Duodenal mucosa (tissue), 2 donors: ENCODE measurements at regions not wholly inside any gene's neighbourhood (a gene's known extent, or its start where the extent isn't known, plus 50 kb on each side); places are given as distances from the start of the nearest gene placed in this dataset.
"Not testable (repeated sequence)": the region's sequence is repeated elsewhere in the genome, so short reads cannot be mapped to it uniquely, and the experiment has no call there.

Experiments used
- H3K27ac ChIP-seq: one replicate; pipeline ENCODE4 v1.7.0; 2013; ENCODE audit warnings: low read depth, low read length
- H3K27me3 ChIP-seq, 2 donors: one replicate each; pipeline ENCODE4 v1.7.0; 2013; ENCODE audit warnings: low read length in 2 of 2, control low read depth in 1 of 2; ENCODE audit not compliant: insufficient read depth in 2 of 2, control insufficient read depth in 1 of 2
- H3K36me3 ChIP-seq, 2 donors: one replicate each; pipeline ENCODE4 v1.7.0; 2013; ENCODE audit warnings: low read length in 2 of 2, control low read depth in 1 of 2; ENCODE audit not compliant: insufficient read depth in 2 of 2, control insufficient read depth in 1 of 2
- H3K4me1 ChIP-seq, 2 donors: one replicate each; pipeline ENCODE4 v1.7.0; 2013; ENCODE audit warnings: low read length in 2 of 2, control low read depth in 1 of 2; ENCODE audit not compliant: insufficient read depth in 2 of 2, control insufficient read depth in 1 of 2
- H3K4me3 ChIP-seq, 2 donors: one replicate each; pipeline ENCODE4 v1.7.0; 2013; ENCODE audit warnings: low read length in 2 of 2, low read depth in 1 of 2
- H3K9ac ChIP-seq, 2 donors: one replicate each; pipeline ENCODE4 v1.7.0; 2013; ENCODE audit warnings: low read length in 2 of 2, low read depth in 1 of 2
- H3K9me3 ChIP-seq, 2 donors: one replicate each; pipeline ENCODE4 v1.7.0; 2013; ENCODE audit warnings: low read length in 2 of 2, control low read depth in 1 of 2; ENCODE audit not compliant: control insufficient read depth in 1 of 2

DNA sequence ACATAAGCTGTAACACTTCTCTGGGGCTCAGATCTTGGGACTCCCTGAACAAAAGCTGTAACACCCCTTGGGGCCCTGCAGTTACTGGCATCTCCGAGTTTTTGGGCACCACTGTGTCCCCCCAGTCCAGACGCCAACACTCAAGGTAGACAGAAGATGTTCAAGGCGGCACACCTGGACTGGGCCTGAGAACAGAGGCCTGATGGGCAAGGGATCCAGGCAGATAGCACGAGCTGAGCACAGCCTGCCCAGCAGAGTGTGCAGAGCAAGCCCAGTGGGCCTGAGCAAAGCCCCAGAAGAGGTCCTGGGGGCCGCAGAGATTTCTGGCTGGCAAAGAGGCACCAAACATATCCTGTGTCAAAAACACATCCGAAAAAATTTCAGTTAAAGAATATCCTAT lies 1163.3 kb upstream of the PRR20A start:
- peaks cover 4 to 6% of the 10 kb centered on the region in 2 donors for H3K9me3 ChIP-seq
- no peaks in the 10 kb centered on the region for H3K4me1 ChIP-seq
- H3K9ac ChIP-seq: no peak overlapping the region
- H3K4me3 ChIP-seq: no peak overlapping the region
- H3K27ac ChIP-seq: no peak overlapping the region
- H3K36me3 ChIP-seq: no peaks in the 10 kb centered on the region
- H3K27me3 ChIP-seq: no peaks in the 10 kb centered on the region

- H3K27ac ChIP-seq: no peak overlapping the region
- H3K9me3 ChIP-seq: peaks cover 5 to 6% of the 10 kb centered on the region in 2 donors
- H3K36me3 ChIP-seq: no peaks in the 10 kb centered on the region
- no peaks in the 10 kb centered on the region for H3K27me3 ChIP-seq
- no peaks in the 10 kb centered on the region for H3K4me1 ChIP-seq
- no peak overlapping the region for H3K4me3 ChIP-seq
- H3K9ac ChIP-seq: no peak overlapping the region
Measured at GRCh38 chr13:55981381-55981780, 1159.3 kb upstream of the PRR20A start.

DNA sequence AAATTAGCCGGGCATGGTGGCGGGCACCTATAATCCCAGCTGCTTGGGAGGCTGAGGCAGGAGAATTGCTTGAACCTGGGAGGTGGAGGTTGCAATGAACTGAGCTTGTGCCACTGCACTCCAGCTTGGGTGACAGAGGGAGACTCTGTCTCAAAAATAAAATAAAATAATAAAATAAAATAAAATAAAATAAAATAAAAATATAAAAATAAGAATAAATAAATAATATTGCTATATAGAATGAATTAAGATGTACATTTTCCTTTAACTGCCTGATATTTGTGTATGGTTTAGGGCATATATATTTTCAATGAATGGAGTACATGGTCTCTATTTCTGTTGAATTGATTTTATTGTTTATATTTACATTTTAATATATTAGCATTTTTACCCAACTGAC lies 1156.7 kb upstream of the PRR20A start:
- H3K9ac ChIP-seq, H3K27ac ChIP-seq, H3K4me1 ChIP-seq, H3K4me3 ChIP-seq, H3K9me3 ChIP-seq, H3K36me3 ChIP-seq, H3K27me3 ChIP-seq: not testable (repeated sequence)

DNA sequence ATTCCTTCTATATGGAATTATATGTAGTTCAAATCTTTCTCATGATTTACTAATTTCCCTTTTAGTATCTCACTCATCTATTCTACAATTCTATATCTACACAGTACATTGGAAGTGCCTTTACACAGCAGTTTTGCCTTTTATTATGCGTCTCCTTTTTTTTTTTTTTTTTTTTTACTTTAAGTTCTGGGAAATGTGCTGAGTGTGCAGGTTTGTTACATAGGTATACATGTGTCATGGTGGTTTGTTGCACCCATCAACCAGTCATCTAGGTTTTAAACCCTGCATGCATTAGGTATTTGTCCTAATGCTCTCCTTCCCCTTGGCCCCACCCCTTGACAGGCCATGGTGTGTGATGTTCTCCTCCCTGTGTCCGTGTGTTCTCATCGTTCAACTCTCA lies 1150.1 kb upstream of the PRR20A start:
- H3K4me1 ChIP-seq: no peaks in the 10 kb centered on the region
- H3K27me3 ChIP-seq: no peaks in the 10 kb centered on the region
- H3K9ac ChIP-seq: no peak overlapping the region
- H3K36me3 ChIP-seq: no peaks in the 10 kb centered on the region
- no peak overlapping the region for H3K27ac ChIP-seq
- H3K9me3 ChIP-seq: peaks cover 5% of the 10 kb centered on the region in 2 donors
- no peak overlapping the region for H3K4me3 ChIP-seq

- H3K36me3 ChIP-seq: no peaks in the 10 kb centered on the region
- H3K27ac ChIP-seq: no peak overlapping the region
- H3K4me3 ChIP-seq: no peak overlapping the region
- H3K9ac ChIP-seq: no peak overlapping the region
- H3K27me3 ChIP-seq: no peaks in the 10 kb centered on the region
- no peaks in the 10 kb centered on the region for H3K4me1 ChIP-seq
- H3K9me3 ChIP-seq: peaks cover 2 to 5% of the 10 kb centered on the region in 2 donors
Measured at GRCh38 chr13:55991666-55992065, 1149.1 kb upstream of the PRR20A start.

- Histone ChIP-seq H3K27ac (no peak overlapping the region), H3K4me3 (no peak overlapping the region), H3K9ac (no peak overlapping the region), H3K27me3 (no peaks in the 10 kb centered on the region), H3K4me1 (no peaks in the 10 kb centered on the region), H3K9me3 (peaks cover 2 to 5% of the 10 kb centered on the region in 2 donors), H3K36me3 (no peaks in the 10 kb centered on the region)
Measured at GRCh38 chr13:55992145-55992544, 1148.6 kb upstream of the PRR20A start.

DNA sequence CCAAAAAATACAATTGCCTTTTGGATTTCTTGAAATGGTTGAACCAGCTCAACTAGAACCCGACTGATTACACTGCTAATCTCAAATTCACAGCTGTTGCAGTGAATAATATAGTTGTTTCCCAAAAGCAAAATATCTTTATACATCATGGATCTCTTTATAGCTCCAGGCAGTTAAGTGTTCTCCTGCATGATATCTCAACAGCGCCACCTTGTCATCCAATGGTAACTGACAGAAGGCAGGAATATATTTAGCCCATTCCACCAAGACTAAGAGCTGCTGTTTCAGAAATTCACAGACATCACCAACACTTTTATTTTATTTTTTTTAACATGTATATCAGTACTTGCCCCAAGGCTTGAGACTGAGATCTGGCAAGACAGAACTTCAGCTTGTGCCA lies 1141.0 kb upstream of the PRR20A start:
- Histone ChIP-seq H3K27ac (no peak overlapping the region), H3K9me3 (peaks cover 7 to 21% of the 10 kb centered on the region in 2 donors), H3K4me1 (no peaks in the 10 kb centered on the region), H3K27me3 (no peaks in the 10 kb centered on the region), H3K4me3 (no peak overlapping the region), H3K36me3 (no peaks in the 10 kb centered on the region), H3K9ac (no peak overlapping the region)

DNA sequence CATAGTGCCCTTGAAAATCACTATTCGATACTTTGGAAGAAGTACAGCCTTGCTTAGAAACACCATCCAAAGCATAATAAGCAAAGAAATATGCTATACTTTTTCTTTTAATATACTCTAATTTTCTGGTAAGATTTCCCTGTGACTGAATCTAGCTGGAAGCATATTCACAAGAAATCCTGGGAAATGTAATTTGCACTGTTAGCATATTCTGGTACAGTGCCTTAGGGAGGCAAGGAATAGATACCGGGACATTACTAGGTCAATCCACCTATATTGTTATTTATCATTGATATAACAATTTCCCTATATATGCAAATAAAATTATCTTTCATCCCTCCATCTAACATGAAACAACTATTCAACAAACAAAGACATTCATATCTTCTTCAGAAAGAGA lies 1131.3 kb upstream of the PRR20A start:
- Histone ChIP-seq H3K4me1 (no peaks in the 10 kb centered on the region), H3K36me3 (no peaks in the 10 kb centered on the region)

DNA sequence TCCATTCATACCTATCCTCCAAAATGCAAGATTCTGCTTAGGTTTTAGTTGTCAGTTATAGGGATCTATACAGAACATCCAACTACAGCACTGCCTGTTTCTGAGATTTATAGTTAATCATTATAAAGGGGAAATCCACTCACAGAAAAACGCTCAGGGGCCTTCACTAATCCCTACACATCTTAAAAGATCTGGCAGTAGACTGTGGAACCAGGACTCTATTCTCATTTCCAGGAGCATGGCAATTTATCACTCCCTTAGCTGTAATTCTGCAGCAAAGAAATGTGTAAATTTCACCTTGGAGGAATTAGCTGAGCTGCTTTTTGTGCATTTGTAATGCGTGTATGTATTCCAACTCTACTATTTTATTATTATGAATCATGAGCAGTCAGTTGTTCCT lies 1128.1 kb upstream of the PRR20A start:
- H3K4me1 ChIP-seq: no peaks in the 10 kb centered on the region
- no peaks in the 10 kb centered on the region for H3K36me3 ChIP-seq
- peaks cover 0 to 2% of the 10 kb centered on the region in 2 donors for H3K9me3 ChIP-seq
- no peak overlapping the region for H3K4me3 ChIP-seq
- H3K9ac ChIP-seq: no peak overlapping the region
- no peak overlapping the region for H3K27ac ChIP-seq
- no peaks in the 10 kb centered on the region for H3K27me3 ChIP-seq

More for the DNA sequence above, 1131.3 kb upstream of the PRR20A start:
- Histone ChIP-seq H3K4me3 (no peak overlapping the region), H3K9ac (no peak overlapping the region), H3K9me3 (peaks cover under 1 to 11% of the 10 kb centered on the region in 2 donors), H3K27me3 (no peaks in the 10 kb centered on the region), H3K27ac (no peak overlapping the region)

- Histone ChIP-seq H3K9ac (no peak overlapping the region), H3K27ac (no peak overlapping the region), H3K4me3 (no peak overlapping the region), H3K36me3 (no peaks in the 10 kb centered on the region), H3K27me3 (no peaks in the 10 kb centered on the region), H3K4me1 (no peaks in the 10 kb centered on the region), H3K9me3 (peaks cover 15 to 24% of the 10 kb centered on the region in 2 donors)
Measured at GRCh38 chr13:56015919-56016318, 1124.8 kb upstream of the PRR20A start.

DNA sequence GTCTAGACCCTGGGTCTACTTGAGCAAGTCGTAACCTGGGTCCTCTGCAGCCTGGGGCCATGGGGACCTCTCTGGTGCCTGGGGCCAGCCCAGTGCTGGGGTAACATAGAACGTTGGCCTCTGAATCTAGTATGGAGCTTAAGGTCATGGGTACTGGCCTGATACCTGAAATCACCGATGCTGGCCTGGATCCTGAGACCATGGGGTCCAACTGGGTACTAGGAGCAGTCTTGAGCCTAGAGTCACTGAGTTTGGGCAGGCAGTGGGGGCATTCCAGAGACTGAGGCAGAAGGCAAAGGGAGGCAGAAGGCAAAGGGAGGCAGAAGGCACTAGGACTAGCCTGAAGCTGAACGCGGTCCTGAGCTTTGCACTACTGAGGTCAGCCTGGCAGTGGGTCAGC lies 1121.1 kb upstream of the PRR20A start:
- no peak overlapping the region for H3K9ac ChIP-seq

More for the DNA sequence above, 1121.1 kb upstream of the PRR20A start:
- Histone ChIP-seq H3K27me3 (no peaks in the 10 kb centered on the region), H3K4me1 (no peaks in the 10 kb centered on the region), H3K9me3 (peaks cover 20 to 22% of the 10 kb centered on the region in 2 donors), H3K36me3 (no peaks in the 10 kb centered on the region), H3K27ac (no peak overlapping the region), H3K4me3 (no peak overlapping the region)
